ENCODE measurements at regions not wholly inside any gene's neighbourhood (a gene's known extent, or its start where the extent isn't known, plus 50 kb on each side); places are given as distances from the start of the nearest gene placed in this dataset.

DNA sequence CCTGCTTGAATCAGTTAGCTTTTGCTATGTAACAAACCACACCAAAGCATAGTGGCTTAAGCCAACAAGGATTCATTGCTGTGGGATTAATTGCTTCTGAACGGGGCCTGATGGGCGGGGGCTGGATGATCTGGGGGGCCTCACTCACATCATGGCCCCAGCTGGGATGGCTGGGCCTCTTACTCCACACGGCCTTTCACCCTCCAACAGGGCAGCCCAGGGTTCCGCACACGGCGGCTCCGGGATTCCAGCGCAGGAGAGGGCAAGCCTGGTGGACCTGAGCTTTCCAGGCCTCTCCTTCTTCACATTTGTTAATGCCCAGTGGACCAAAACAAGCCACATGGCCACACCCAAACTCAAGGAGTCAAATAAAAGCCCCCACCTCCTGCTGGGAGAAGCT lies 86.3 kb upstream of the PHLPP1 start:
- no peak overlapping the region for H3K27ac Mint-ChIP-seq
- CTCF ChIA-PET: no interaction called here

DNA sequence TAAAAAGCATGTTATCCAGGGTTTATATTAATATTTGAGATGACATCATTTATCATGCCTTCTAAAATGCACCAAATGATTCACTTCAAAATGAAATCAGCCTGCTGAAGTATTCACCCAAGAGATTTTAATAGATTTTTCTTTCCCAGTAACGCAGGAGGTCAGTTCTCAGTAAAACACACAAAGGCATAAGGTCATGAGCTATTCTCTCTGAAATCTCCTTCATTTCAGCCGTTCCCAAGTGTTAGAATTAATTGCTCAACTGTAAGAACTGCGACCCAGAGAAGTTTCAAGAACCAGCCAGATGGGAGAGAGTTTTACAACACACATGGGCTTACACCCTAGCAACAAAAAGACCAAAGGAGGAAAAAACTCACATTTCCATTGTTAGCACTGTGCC lies 84.2 kb upstream of the PHLPP1 start:
- Mint-ChIP-seq H3K27ac (no peak overlapping the region), H3K36me3 (no peaks in the 10 kb centered on the region), H3K4me1 (no peaks in the 10 kb centered on the region), H3K4me3 (no peak overlapping the region), H3K9me3 (peaks cover 0 to 4% (median 0%) of the 10 kb centered on the region in 5 donors), H3K27me3 (peaks cover 0 to 42% of the 10 kb centered on the region in 2 donors)
- POLR2A ChIA-PET: no interaction called here
- CTCF ChIA-PET: no interaction called here
- no peak overlapping the region for H3K4me3 ChIP-seq (ENCODE audit: low read length)
- no peak for DNase-seq
- H3K27me3 ChIP-seq (ENCODE audit: insufficient read depth, low read length, poor library complexity, severe bottlenecking): no peaks in the 10 kb centered on the region
- H3K36me3 ChIP-seq (ENCODE audit: insufficient read depth, low read length): no peaks in the 10 kb centered on the region
- no peaks in the 10 kb centered on the region for H3K9me3 ChIP-seq (ENCODE audit: low read length)
- no peak overlapping the region for H3K27ac ChIP-seq (ENCODE audit: low read depth, low read length)
- no peaks in the 10 kb centered on the region for H3K4me1 ChIP-seq (ENCODE audit: insufficient read depth, low read length)

More for the DNA sequence above, 86.3 kb upstream of the PHLPP1 start:
- Mint-ChIP-seq H3K9me3 (peaks cover 0 to 4% (median 0%) of the 10 kb centered on the region in 5 donors), H3K27me3 (peaks cover 0 to 28% of the 10 kb centered on the region in 2 donors), H3K36me3 (no peaks in the 10 kb centered on the region), H3K4me3 (no peak overlapping the region), H3K4me1 (no peaks in the 10 kb centered on the region)
- POLR2A ChIA-PET: no interaction called here
- no peaks in the 10 kb centered on the region for H3K27me3 ChIP-seq (ENCODE audit: insufficient read depth, low read length, poor library complexity, severe bottlenecking)
- H3K27ac ChIP-seq (ENCODE audit: low read depth, low read length): no peak overlapping the region
- no peaks in the 10 kb centered on the region for H3K36me3 ChIP-seq (ENCODE audit: insufficient read depth, low read length)
- H3K9me3 ChIP-seq (ENCODE audit: low read length): no peaks in the 10 kb centered on the region
- H3K4me3 ChIP-seq (ENCODE audit: low read length): no peak overlapping the region
- no peak for DNase-seq
- H3K4me1 ChIP-seq (ENCODE audit: insufficient read depth, low read length): no peaks in the 10 kb centered on the region

GRCh38 chr18:62632788-62633455 lies 82.4 kb upstream of the PHLPP1 start:
- Histone ChIP-seq H3K27ac (ENCODE audit: low read depth, low read length) (no peak overlapping the region), H3K4me1 (ENCODE audit: insufficient read depth, low read length) (no peaks in the 10 kb centered on the region), H3K4me3 (ENCODE audit: low read length) (no peak overlapping the region), H3K36me3 (ENCODE audit: insufficient read depth, low read length) (no peaks in the 10 kb centered on the region), H3K9me3 (ENCODE audit: low read length) (no peaks in the 10 kb centered on the region), H3K27me3 (ENCODE audit: insufficient read depth, low read length, poor library complexity, severe bottlenecking) (no peaks in the 10 kb centered on the region)
- Mint-ChIP-seq H3K4me3 (no peak overlapping the region), H3K27me3 (peaks cover 0 to 51% of the 10 kb centered on the region in 2 donors), H3K4me1 (no peaks in the 10 kb centered on the region), H3K27ac (no peak overlapping the region), H3K9me3 (peaks cover 0 to 4% (median 0%) of the 10 kb centered on the region in 5 donors), H3K36me3 (no peaks in the 10 kb centered on the region)
- ChIA-PET POLR2A (no interaction called here), CTCF (no interaction called here)
- DNase-seq: no peak

DNA sequence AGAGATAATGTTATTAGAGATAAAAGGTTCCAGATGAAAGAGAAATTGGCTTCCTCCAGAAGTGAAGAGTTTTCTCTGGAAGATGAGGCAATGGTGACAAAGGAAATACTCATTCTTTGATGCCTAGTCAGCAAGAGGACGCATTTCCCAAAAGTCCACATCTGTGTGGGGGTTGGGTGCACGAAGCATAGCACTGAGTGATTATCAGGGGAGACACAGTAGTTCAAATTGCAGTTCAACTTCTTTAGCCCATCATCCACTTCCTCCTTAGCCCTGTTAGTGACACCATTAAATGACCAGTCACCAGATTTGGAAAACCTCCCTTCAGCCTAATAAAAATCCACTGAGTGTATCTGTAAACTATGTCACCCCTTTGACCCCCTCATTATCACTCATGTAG lies 80.9 kb upstream of the PHLPP1 start:
- H3K36me3 ChIP-seq (ENCODE audit: insufficient read depth, low read length): no peaks in the 10 kb centered on the region
- H3K27me3 Mint-ChIP-seq: peaks cover 3 to 61% of the 10 kb centered on the region in 2 donors
- CTCF ChIA-PET: no interaction called here
- no peaks in the 10 kb centered on the region for H3K4me1 ChIP-seq (ENCODE audit: insufficient read depth, low read length)
- no peaks in the 10 kb centered on the region for H3K36me3 Mint-ChIP-seq
- POLR2A ChIA-PET: no interaction called here
- no peak overlapping the region for H3K4me3 ChIP-seq (ENCODE audit: low read length)
- no peaks in the 10 kb centered on the region for H3K9me3 Mint-ChIP-seq
- H3K4me1 Mint-ChIP-seq: no peaks in the 10 kb centered on the region
- H3K4me3 Mint-ChIP-seq: no peak overlapping the region
- H3K27ac Mint-ChIP-seq: no peak overlapping the region
- no peaks in the 10 kb centered on the region for H3K27me3 ChIP-seq (ENCODE audit: insufficient read depth, low read length, poor library complexity, severe bottlenecking)
- no peak for DNase-seq
- H3K9me3 ChIP-seq (ENCODE audit: low read length): no peaks in the 10 kb centered on the region
- no peak overlapping the region for H3K27ac ChIP-seq (ENCODE audit: low read depth, low read length)

- H3K36me3 ChIP-seq (ENCODE audit: insufficient read depth, low read length): no peaks in the 10 kb centered on the region
- H3K4me3 ChIP-seq (ENCODE audit: low read length): no peak overlapping the region
- Mint-ChIP-seq H3K27ac (no peak overlapping the region), H3K27me3 (peaks cover 3 to 61% of the 10 kb centered on the region in 2 donors), H3K9me3 (no peaks in the 10 kb centered on the region), H3K4me1 (no peaks in the 10 kb centered on the region), H3K36me3 (no peaks in the 10 kb centered on the region), H3K4me3 (no peak overlapping the region)
- ChIA-PET CTCF (interaction anchor here (1.0 kb wide), 1 partner anchor 347 kb away, joined by 5 read pairs; no protein-coding TSS in a partner anchor), POLR2A (no interaction called here)
- no peak overlapping the region for H3K27ac ChIP-seq (ENCODE audit: low read depth, low read length)
- no peaks in the 10 kb centered on the region for H3K27me3 ChIP-seq (ENCODE audit: insufficient read depth, low read length, poor library complexity, severe bottlenecking)
- no peaks in the 10 kb centered on the region for H3K4me1 ChIP-seq (ENCODE audit: insufficient read depth, low read length)
- no peak for DNase-seq
- no peaks in the 10 kb centered on the region for H3K9me3 ChIP-seq (ENCODE audit: low read length)
These were observed 80.2 kb upstream of the PHLPP1 start for GRCh38 chr18:62634979-62635630.

DNA sequence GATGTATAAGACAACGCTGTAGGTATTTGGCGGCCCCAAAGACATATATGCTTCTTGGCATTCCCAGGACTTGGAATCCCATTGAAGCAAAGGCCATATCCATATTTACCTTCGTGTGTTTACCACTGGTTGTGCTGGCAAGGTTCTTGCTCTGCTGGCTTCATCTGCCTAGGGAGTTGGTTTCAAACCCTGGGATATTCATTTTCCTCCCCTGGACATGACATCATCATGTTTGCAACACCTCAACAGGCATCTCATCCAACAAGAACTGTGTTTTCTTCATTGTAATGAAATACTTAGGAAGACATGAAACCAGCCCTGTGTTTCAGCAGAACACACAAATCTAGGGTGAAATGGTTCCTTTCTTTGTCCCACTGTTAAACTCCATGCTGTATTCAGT lies 77.9 kb upstream of the PHLPP1 start:
- H3K4me3 Mint-ChIP-seq: no peak overlapping the region

DNA sequence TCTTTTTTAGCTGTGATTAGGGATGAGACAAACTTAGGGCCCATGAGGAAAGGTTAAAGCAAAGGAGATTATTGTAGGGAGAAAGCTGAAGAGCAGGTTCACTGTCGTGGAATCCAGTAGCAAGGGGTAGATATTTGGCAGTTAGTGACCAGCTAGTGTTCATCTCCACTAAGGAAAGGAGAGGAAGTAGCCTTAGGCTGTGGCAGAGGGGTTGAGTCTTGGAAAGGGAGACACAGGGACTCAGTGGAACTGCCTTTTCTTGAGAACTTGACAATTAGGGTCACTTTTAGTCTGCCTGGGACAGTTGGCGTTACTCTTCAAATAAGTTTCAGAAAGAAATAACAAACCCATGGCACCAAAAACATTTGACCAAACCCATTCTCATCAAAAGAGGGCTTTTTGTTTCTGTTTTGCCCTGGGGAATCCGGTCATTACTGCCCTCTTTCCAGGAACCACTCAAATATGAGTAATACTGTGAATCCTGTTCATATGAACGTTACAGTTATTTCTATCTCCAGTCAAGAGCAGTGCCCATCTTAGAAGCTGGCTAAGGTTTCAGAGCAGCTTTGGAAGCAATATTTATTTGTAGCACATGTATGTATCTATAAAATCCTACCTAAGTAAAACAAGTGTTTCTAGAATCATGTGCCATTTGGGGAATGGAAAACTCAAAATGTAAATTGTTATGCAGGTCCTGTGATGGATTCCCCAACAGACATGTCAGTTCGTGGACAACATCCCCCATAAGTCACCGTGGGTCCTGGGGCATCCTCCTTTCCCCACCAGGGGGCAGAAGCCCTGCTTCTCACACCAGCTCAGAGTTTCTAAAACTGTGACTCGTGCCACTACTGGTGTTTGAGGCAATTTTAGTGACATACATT lies 77.3 kb upstream of the PHLPP1 start:
- Mint-ChIP-seq H3K27ac (no peak overlapping the region), H3K4me1 (no peaks in the 10 kb centered on the region), H3K27me3 (peaks cover 3 to 42% of the 10 kb centered on the region in 2 donors), H3K36me3 (no peaks in the 10 kb centered on the region), H3K4me3 (no peak overlapping the region), H3K9me3 (no peaks in the 10 kb centered on the region)
- ChIA-PET POLR2A (no interaction called here), CTCF (interaction anchor here (1.2 to 3.4 kb wide), 4 partner anchors 9 to 344 kb away, joined by 3 to 13 read pairs (median 4); no protein-coding TSS in a partner anchor)
- no peaks in the 10 kb centered on the region for H3K36me3 ChIP-seq (ENCODE audit: insufficient read depth, low read length)
- H3K4me1 ChIP-seq (ENCODE audit: insufficient read depth, low read length): no peaks in the 10 kb centered on the region
- H3K27ac ChIP-seq (ENCODE audit: low read depth, low read length): no peak overlapping the region
- H3K9me3 ChIP-seq (ENCODE audit: low read length): no peaks in the 10 kb centered on the region
- peak; percentile 16 to 67 (median 29) for DNase-seq
- no peak overlapping the region for H3K4me3 ChIP-seq (ENCODE audit: low read length)
- H3K27me3 ChIP-seq (ENCODE audit: insufficient read depth, low read length, poor library complexity, severe bottlenecking): no peaks in the 10 kb centered on the region

More for the DNA sequence above, 77.9 kb upstream of the PHLPP1 start:
- DNase-seq: no peak
- ChIA-PET CTCF (interaction anchor here (3.4 kb wide), 1 partner anchor 345 kb away, joined by 13 read pairs; no protein-coding TSS in a partner anchor), POLR2A (no interaction called here)
- Histone ChIP-seq H3K27ac (ENCODE audit: low read depth, low read length) (no peak overlapping the region), H3K27me3 (ENCODE audit: insufficient read depth, low read length, poor library complexity, severe bottlenecking) (no peaks in the 10 kb centered on the region), H3K4me1 (ENCODE audit: insufficient read depth, low read length) (no peaks in the 10 kb centered on the region), H3K36me3 (ENCODE audit: insufficient read depth, low read length) (no peaks in the 10 kb centered on the region), H3K9me3 (ENCODE audit: low read length) (no peaks in the 10 kb centered on the region), H3K4me3 (ENCODE audit: low read length) (no peak overlapping the region)
- no peaks in the 10 kb centered on the region for H3K36me3 Mint-ChIP-seq
- peaks cover 3 to 43% of the 10 kb centered on the region in 2 donors for H3K27me3 Mint-ChIP-seq
- H3K27ac Mint-ChIP-seq: no peak overlapping the region
- no peaks in the 10 kb centered on the region for H3K4me1 Mint-ChIP-seq
- H3K9me3 Mint-ChIP-seq: no peaks in the 10 kb centered on the region

DNA sequence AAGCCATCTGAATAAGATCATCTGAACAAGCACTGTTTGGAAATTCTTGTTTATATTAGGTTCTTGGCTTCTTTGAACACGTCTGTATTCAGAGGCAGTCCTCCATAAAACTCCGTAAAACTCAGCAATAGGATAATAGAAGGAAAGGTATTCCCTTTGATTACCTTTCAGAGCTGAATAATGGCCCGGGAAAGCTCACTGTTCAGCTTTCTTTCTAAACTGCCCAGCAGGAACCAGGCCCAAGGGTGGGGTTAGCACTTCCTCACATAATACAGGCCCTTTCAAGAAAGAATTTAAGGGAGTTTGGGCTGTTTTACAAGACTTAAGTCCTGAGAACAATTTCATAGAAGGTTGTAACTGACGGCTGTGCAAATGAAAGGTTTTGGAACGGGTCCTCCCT lies 72.2 kb upstream of the PHLPP1 start:
- no peaks in the 10 kb centered on the region for H3K36me3 ChIP-seq (ENCODE audit: insufficient read depth, low read length)
- no peaks in the 10 kb centered on the region for H3K36me3 Mint-ChIP-seq
- DNase-seq: no peak
- ChIA-PET CTCF (no interaction called here), POLR2A (no interaction called here)
- H3K27me3 ChIP-seq (ENCODE audit: insufficient read depth, low read length, poor library complexity, severe bottlenecking): no peaks in the 10 kb centered on the region
- no peaks in the 10 kb centered on the region for H3K4me1 Mint-ChIP-seq
- H3K9me3 ChIP-seq (ENCODE audit: low read length): no peaks in the 10 kb centered on the region
- no peaks in the 10 kb centered on the region for H3K9me3 Mint-ChIP-seq
- H3K4me3 Mint-ChIP-seq: no peak overlapping the region
- H3K27me3 Mint-ChIP-seq: peaks cover 3 to 14% of the 10 kb centered on the region in 2 donors
- no peak overlapping the region for H3K27ac Mint-ChIP-seq
- H3K4me3 ChIP-seq (ENCODE audit: low read length): no peak overlapping the region
- no peak overlapping the region for H3K27ac ChIP-seq (ENCODE audit: low read depth, low read length)
- no peaks in the 10 kb centered on the region for H3K4me1 ChIP-seq (ENCODE audit: insufficient read depth, low read length)
